Esophagus squamous epithelium (tissue), 4 donors: ENCODE measurements at regions not wholly inside any gene's neighbourhood (a gene's known extent, or its start where the extent isn't known, plus 50 kb on each side); places are given as distances from the start of the nearest gene placed in this dataset.

Experiments
- CTCF ChIP-seq, 6 experiments: fragments of 450-650 bp in 4 of 6; fragments of 200-600 bp in 2 of 6; sonication (generic) in 2 of 6; IDR thresholded peaks; one replicate each; pipeline ENCODE4 v1.5.1; 2016 to 2019; ENCODE audit warnings: antibody characterized with exemption in 6 of 6, mild to moderate bottlenecking in 4 of 6, moderate library complexity in 4 of 6
- POLR2A ChIP-seq, 4 donors: fragments of 450-650 bp; IDR thresholded peaks; one replicate each; pipeline ENCODE4 v1.6.1; 2017; ENCODE audit warnings: antibody characterized with exemption in 4 of 4, mild to moderate bottlenecking in 4 of 4, moderate library complexity in 3 of 4

- TF ChIP-seq CTCF (IDR thresholded peaks at IDR 0.05) (no peak), POLR2A (IDR thresholded peaks at IDR 0.05) (no peak)
Observed at GRCh38 chr4:111879539-111879938, 265.7 kb upstream of the FAM241A start.
